GM19023 (cell line): ENCODE measurements at regions not wholly inside any gene's neighbourhood (a gene's known extent, or its start where the extent isn't known, plus 50 kb on each side); places are given as distances from the start of the nearest gene placed in this dataset.
"Not testable (repeated sequence)": the region's sequence is repeated elsewhere in the genome, so short reads cannot be mapped to it uniquely, and the experiment has no call there.

ENCODE experiments used
- ATAC-seq: cut with Tn5 transposase; IDR thresholded peaks from one replicate; pipeline ENCODE4 v1.9.1; 2021; ENCODE audit warnings: mild to moderate bottlenecking, moderate library complexity; ENCODE audit not compliant: unreplicated experiment

GRCh38 chr6:144353871-144354314 lies 68.8 kb downstream of the UTRN start:
- ATAC-seq, result peak; percentile 79

- ATAC-seq, result no peak
These were observed 74.6 kb downstream of the UTRN start for GRCh38 chr6:144359783-144360182.

GRCh38 chr6:144360401-144360800 lies 75.3 kb downstream of the UTRN start:
- no peak for ATAC-seq

- no peak for ATAC-seq
These were observed 75.9 kb downstream of the UTRN start for GRCh38 chr6:144361016-144361415.

- ATAC-seq, result no peak
These were observed 77.2 kb downstream of the UTRN start for GRCh38 chr6:144362042-144363018.

- no peak for ATAC-seq
These were observed 79.1 kb downstream of the UTRN start for GRCh38 chr6:144364208-144364720.

GRCh38 chr6:144364782-144365181 lies 79.6 kb downstream of the UTRN start:
- ATAC-seq, result no peak

GRCh38 chr6:144365271-144365670 lies 80.1 kb downstream of the UTRN start:
- no peak for ATAC-seq

GRCh38 chr6:144369696-144370095 lies 84.6 kb downstream of the UTRN start:
- ATAC-seq, result not testable (repeated sequence)

GRCh38 chr6:144372116-144372515 lies 87.0 kb downstream of the UTRN start:
- no peak for ATAC-seq

- no peak for ATAC-seq
These were observed 87.8 kb downstream of the UTRN start for GRCh38 chr6:144372611-144373594.

GRCh38 chr6:144374525-144374924 lies 89.4 kb downstream of the UTRN start:
- not testable (repeated sequence) for ATAC-seq

GRCh38 chr6:144377586-144378210 lies 92.6 kb downstream of the UTRN start:
- no peak for ATAC-seq

GRCh38 chr6:144378437-144378836 lies 93.3 kb downstream of the UTRN start:
- no peak for ATAC-seq

GRCh38 chr6:144379356-144379755 lies 94.2 kb downstream of the UTRN start:
- ATAC-seq, result no peak

GRCh38 chr6:144381499-144381898 lies 96.4 kb downstream of the UTRN start:
- ATAC-seq, result not testable (repeated sequence)

- no peak for ATAC-seq
These were observed 98.2 kb downstream of the UTRN start for GRCh38 chr6:144383336-144383735.

GRCh38 chr6:144384427-144384826 lies 99.3 kb downstream of the UTRN start:
- no peak for ATAC-seq

- ATAC-seq, result not testable (repeated sequence)
These were observed 104.3 kb downstream of the UTRN start for GRCh38 chr6:144389474-144389873.

GRCh38 chr6:144390202-144390601 lies 105.1 kb downstream of the UTRN start:
- no peak for ATAC-seq

GRCh38 chr6:144390886-144391285 lies 105.8 kb downstream of the UTRN start:
- no peak for ATAC-seq
